IMR-90 (cell line): ENCODE measurements at regions not wholly inside any gene's neighbourhood (a gene's known extent, or its start where the extent isn't known, plus 50 kb on each side); places are given as distances from the start of the nearest gene placed in this dataset.
A peak's percentile ranks its signal among the peaks of the same experiment; 100 is the strongest.

Source experiments
- ATAC-seq: fragments of 200-7000 bp; cut with Tn5 transposase; 2 replicates; pipeline ENCODE4 v1.9.1; 2020; ENCODE audit warnings: low read depth, mild to moderate bottlenecking, moderate library complexity
- BruUV-seq: library from RNA; stranded (reverse); fragments of 400-500 nt; replicated peaks from 2 replicates; lab custom pipeline; 2021; lab: Mats Ljungman, UMichigan
- CTCF ChIA-PET: fragments of 300-600 bp; formaldehyde crosslinking; extraction: SDS; loops from one replicate; lab custom pipeline; 2021; ENCODE audit warnings: antibody characterized with exemption; lab: Yijun Ruan, JAX
- POLR2A ChIA-PET: fragments of 300-600 bp; sonication (Branson Sonifier 250); formaldehyde crosslinking; loops from one replicate; lab custom pipeline; 2022; ENCODE audit warnings: antibody characterized with exemption; ENCODE audit not compliant: unreplicated experiment; lab: Charles Lee
- DNase-seq: peaks from one replicate; pipeline ENCODE4 v3.0.0; 2013
- H2AFZ ChIP-seq: replicated peaks from 2 replicates; pipeline ENCODE3; 2013; ENCODE audit warnings: low read length, mild to moderate bottlenecking; ENCODE audit not compliant: poor library complexity
- H2AK5ac ChIP-seq: 2 replicates; pipeline ENCODE4 v1.6.1; 2013; ENCODE audit warnings: low read depth, low read length, inconsistent platforms
- H2AK9ac ChIP-seq: replicated peaks from 2 replicates; pipeline ENCODE3; 2013; ENCODE audit warnings: mild to moderate bottlenecking, low read depth, low read length, moderate library complexity; ENCODE audit not compliant: poor library complexity
- H2BK120ac ChIP-seq: 2 replicates; pipeline ENCODE4 v1.6.1; 2013; ENCODE audit warnings: low read depth, low read length, inconsistent platforms
- H2BK15ac ChIP-seq: 3 replicates; pipeline ENCODE4 v1.6.1; 2013; ENCODE audit warnings: low read depth, low read length, inconsistent platforms
- H2BK20ac ChIP-seq: 2 replicates; pipeline ENCODE4 v1.6.1; 2013; ENCODE audit warnings: low read depth, mild to moderate bottlenecking, inconsistent platforms, low read length, moderate library complexity
- H2BK5ac ChIP-seq: 2 replicates; pipeline ENCODE4 v1.6.1; 2013; ENCODE audit warnings: mild to moderate bottlenecking, low read depth, low read length, inconsistent platforms; ENCODE audit not compliant: poor library complexity, severe bottlenecking
- H3K14ac ChIP-seq: replicated peaks from 2 replicates; pipeline ENCODE4 v1.6.1; 2013; ENCODE audit warnings: low read depth, low read length, inconsistent platforms
- H3K18ac ChIP-seq: 2 replicates; pipeline ENCODE4 v1.6.1; 2013; ENCODE audit warnings: low read depth, low read length, control low read depth
- H3K23ac ChIP-seq: 2 replicates; pipeline ENCODE4 v1.6.1; 2013; ENCODE audit warnings: low read depth, low read length, inconsistent platforms
- H3K27ac ChIP-seq: 2 replicates; pipeline ENCODE4 v1.5.1; 2013; ENCODE audit warnings: mild to moderate bottlenecking, control low read depth, low read length; ENCODE audit not compliant: insufficient read depth
- H3K27me3 ChIP-seq: 2 replicates; pipeline ENCODE4 v1.6.1; 2013; ENCODE audit warnings: low read length; ENCODE audit not compliant: control insufficient read depth, insufficient read depth
- H3K36me3 ChIP-seq: 2 replicates; pipeline ENCODE4 v1.6.1; 2013; ENCODE audit warnings: low read length, mixed read lengths; ENCODE audit not compliant: control insufficient read depth, insufficient read depth
- H3K4ac ChIP-seq: 2 replicates; pipeline ENCODE4 v1.6.1; 2013; ENCODE audit warnings: low read depth, low read length, inconsistent platforms
- H3K4me1 ChIP-seq: 2 replicates; pipeline ENCODE4 v1.6.1; 2013; ENCODE audit warnings: low read length, mixed read lengths; ENCODE audit not compliant: control insufficient read depth, insufficient read depth
- H3K4me2 ChIP-seq: 2 replicates; pipeline ENCODE4 v1.6.1; 2013; ENCODE audit warnings: low read depth, mild to moderate bottlenecking, control low read depth, low read length, moderate library complexity
- H3K4me3 ChIP-seq: 2 replicates; pipeline ENCODE4 v1.5.1; 2013; ENCODE audit warnings: low read depth, mild to moderate bottlenecking, control low read depth, low read length, moderate library complexity; ENCODE audit not compliant: insufficient read depth
- H3K56ac ChIP-seq: 2 replicates; pipeline ENCODE4 v1.6.1; 2013; ENCODE audit warnings: low read length, inconsistent platforms; ENCODE audit not compliant: insufficient read depth; ENCODE audit errors: extremely low read depth
- H3K79me1 ChIP-seq, 2 experiments: 2 replicates each; pipeline ENCODE4 v1.6.1; 2013; ENCODE audit warnings: low read length in 2 of 2, inconsistent platforms in 1 of 2, low read depth in 1 of 2
- H3K9ac ChIP-seq: 2 replicates; pipeline ENCODE4 v1.6.1; 2013; ENCODE audit warnings: low read depth, low read length, control low read depth
- H3K9me1 ChIP-seq: 2 replicates; pipeline ENCODE4 v1.6.1; 2013; ENCODE audit warnings: low read length, inconsistent platforms; ENCODE audit not compliant: insufficient read depth
- H3K9me3 ChIP-seq: 2 replicates; pipeline ENCODE4 v1.6.1; 2013; ENCODE audit warnings: low read length; ENCODE audit not compliant: control insufficient read depth, insufficient read depth
- H4K20me1 ChIP-seq: 2 replicates; pipeline ENCODE4 v1.6.1; 2013; ENCODE audit warnings: low read length, inconsistent platforms; ENCODE audit not compliant: insufficient read depth
- H4K5ac ChIP-seq: 2 replicates; pipeline ENCODE4 v1.6.1; 2013; ENCODE audit warnings: mild to moderate bottlenecking, low read depth, low read length, control low read depth
- H4K8ac ChIP-seq, 2 experiments: 2 replicates each; pipeline ENCODE4 v1.6.1; 2013; ENCODE audit warnings: low read depth in 2 of 2, low read length in 2 of 2, control low read depth in 1 of 2, inconsistent platforms in 1 of 2
- H4K91ac ChIP-seq: 2 replicates; pipeline ENCODE4 v1.6.1; 2013; ENCODE audit warnings: low read depth, low read length, inconsistent platforms; ENCODE audit not compliant: insufficient read depth
- BHLHE40 ChIP-seq: fragments of 150-350 bp; IDR thresholded peaks from 2 replicates; pipeline ENCODE4 v1.6.1; 2016; ENCODE audit warnings: mild to moderate bottlenecking, low read depth, low read length
- FOS ChIP-seq: fragments of 150-350 bp; IDR thresholded peaks from 2 replicates; pipeline ENCODE4 v1.6.1; 2016; ENCODE audit warnings: low read depth, low read length
- SMC3 ChIP-seq: fragments of 150-350 bp; IDR thresholded peaks from 2 replicates; pipeline ENCODE4 v1.6.1; 2016; ENCODE audit warnings: low read depth, mild to moderate bottlenecking, antibody characterized with exemption, low read length, moderate library complexity
- WGBS, 2 experiments: methylation state at CpG; one replicate each; pipeline versions ENCODE4 v1.1.5 to v1.1.7; 2013; ENCODE audit warnings: missing lambda C conversion rate in 2 of 2; ENCODE audit not compliant: insufficient read length in 1 of 2; ENCODE audit errors: extremely low coverage in 2 of 2; 5-methylcytosine and 5-hydroxymethylcytosine counted together
- dilution Hi-C: fragments of 300-500 bp; cut with HindIII; formaldehyde crosslinking; loops from one replicate; pipeline ENCODE4 v1.14.3; 2018; ENCODE audit warnings: low sequenced_read_pairs; ENCODE audit not compliant: unreplicated experiment
- in situ Hi-C: fragments of 300-500 bp; cut with MboI; formaldehyde crosslinking; loops from 3 replicates; pipeline ENCODE4 v1.14.3; 2019; ENCODE audit warnings: low sequenced_read_pairs, inconsistent platforms, mixed read lengths
- intact Hi-C: fragments of 100-400 bp; cut with micrococcal nuclease; formaldehyde crosslinking; loops from 2 replicates; pipeline ENCODE4 v1.10.0; 2022

GRCh38 chr9:7367726-7368125, 431.9 kb downstream of the DMAC1 start:
- WGBS, 2 experiments = no CpG with 5 or more reads among the region's 1 CpG
- H3K4ac ChIP-seq = peak overlapping the region; percentile 79
- DNase-seq (no peak), ATAC-seq (no peak)
- H4K8ac ChIP-seq = peak overlapping the region; percentile 71 to 91
- peak overlapping the region; percentile 99 for H2AK5ac ChIP-seq
- H3K79me1 ChIP-seq = no peaks in the 10 kb centered on the region
- H2BK120ac ChIP-seq = peak overlapping the region; percentile 92; the same call in 1 of the 2 replicates
- no peaks in the 10 kb centered on the region for H3K36me3 ChIP-seq
- H3K9ac ChIP-seq = peak overlapping the region; percentile 79; the same call in 1 of the 2 replicates
- H3K9me1 ChIP-seq = peaks cover 3% of the 10 kb centered on the region; the same call in 1 of the 2 replicates
- peaks cover 20% of the 10 kb centered on the region for H3K4me1 ChIP-seq
- ChIA-PET CTCF (interaction anchor here (0.7 kb wide), 1 partner anchor 417 kb away, joined by 3 read pairs; no protein-coding TSS in a partner anchor), POLR2A (no interaction called here)
- no peak overlapping the region for H2AK9ac ChIP-seq
- H3K27me3 ChIP-seq = no peaks in the 10 kb centered on the region
- H2BK15ac ChIP-seq = peak overlapping the region; percentile 66; the same call in 1 of the 3 replicates
- no peak overlapping the region for H3K4me3 ChIP-seq
- no peaks in the 10 kb centered on the region for H3K9me3 ChIP-seq
- H2BK5ac ChIP-seq = peak overlapping the region; percentile 92
- peak overlapping the region; percentile 96 for H3K14ac ChIP-seq
- H3K56ac ChIP-seq = peak overlapping the region; percentile 59; the same call in 1 of the 2 replicates
- peak overlapping the region; percentile 28; the same call in 1 of the 2 replicates for H3K23ac ChIP-seq
- H2AFZ ChIP-seq = no peak overlapping the region
- H3K18ac ChIP-seq = peak overlapping the region; percentile 99
- peak overlapping the region; percentile 96 for H2BK20ac ChIP-seq
- no TSS peak for BruUV-seq
- dilution Hi-C loops (no loop called here), intact Hi-C loops (no loop called here), in situ Hi-C loops (no loop called here)
- peak overlapping the region; percentile 99 for H4K5ac ChIP-seq
- H4K20me1 ChIP-seq = no peaks in the 10 kb centered on the region
- H4K91ac ChIP-seq = peak overlapping the region; percentile 82
- H3K27ac ChIP-seq = peak overlapping the region; percentile 100
- no peak for TF ChIP-seq FOS
- TF ChIP-seq BHLHE40 = no peak
- TF ChIP-seq SMC3 = no peak
- H3K4me2 ChIP-seq = peak overlapping the region; percentile 52
